Activated CD8-positive, alpha-beta memory T cell treated with anti-CD3 and anti-CD28 coated beads, Interleukin-2, amount 50 U/mL, for 48 hours (primary cell): ENCODE measurements at regions not wholly inside any gene's neighbourhood (a gene's known extent, or its start where the extent isn't known, plus 50 kb on each side); places are given as distances from the start of the nearest gene placed in this dataset.

Experiments used
- DNase-seq: peaks from one replicate; pipeline ENCODE4 v3.0.0-alpha.2; 2020

- DNase-seq, result no peak
Measured at GRCh38 chr2:15107137-15107536, 454.0 kb downstream of the NBAS start.

GRCh38 chr2:15111718-15112117, 449.4 kb downstream of the NBAS start:
- no peak for DNase-seq

GRCh38 chr2:15112216-15112615, 448.9 kb downstream of the NBAS start:
- DNase-seq, result no peak

DNA sequence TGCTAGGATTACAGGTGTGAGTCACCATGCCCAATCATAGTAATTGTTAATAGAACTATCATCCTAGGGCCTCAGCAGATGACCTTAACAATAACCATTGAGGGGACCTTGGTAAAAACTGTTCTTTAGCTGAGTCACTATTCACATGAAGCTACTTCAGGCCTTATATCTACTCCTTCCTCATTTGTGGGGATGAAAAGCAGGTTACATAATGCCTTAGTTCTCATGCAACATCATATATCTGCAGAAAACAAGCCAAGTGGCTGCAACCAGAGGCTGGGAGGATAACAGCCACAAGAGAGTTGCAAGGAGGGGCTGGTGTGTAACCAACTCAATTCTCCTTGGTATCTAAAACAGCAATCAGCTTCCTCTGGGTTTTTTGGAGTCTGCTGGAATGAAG, 445.4 kb downstream of the NBAS start:
- DNase-seq, result no peak

DNA sequence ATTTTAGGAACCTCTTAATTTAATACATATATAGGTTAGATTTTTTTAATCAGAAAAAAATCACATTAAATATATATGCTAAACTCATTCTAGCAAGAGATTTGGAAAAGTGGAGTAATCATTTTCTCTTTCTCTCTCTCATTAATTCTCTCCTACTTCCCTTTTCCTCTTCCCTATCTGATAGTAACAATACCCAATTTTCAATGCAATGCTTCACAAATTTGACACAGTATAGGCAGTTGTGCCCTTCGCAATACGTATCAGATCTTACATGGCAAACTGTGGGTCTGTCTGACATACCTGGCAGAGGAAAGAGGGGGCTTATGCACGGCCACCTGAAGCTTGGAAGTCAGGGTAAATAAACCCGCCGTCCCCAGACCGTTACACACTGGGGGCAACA, 444.3 kb downstream of the NBAS start:
- DNase-seq, result no peak
